ENCODE measurements at regions not wholly inside any gene's neighbourhood (a gene's known extent, or its start where the extent isn't known, plus 50 kb on each side); places are given as distances from the start of the nearest gene placed in this dataset.
"Not testable (repeated sequence)": the region's sequence is repeated elsewhere in the genome, so short reads cannot be mapped to it uniquely, and the experiment has no call there.

DNA sequence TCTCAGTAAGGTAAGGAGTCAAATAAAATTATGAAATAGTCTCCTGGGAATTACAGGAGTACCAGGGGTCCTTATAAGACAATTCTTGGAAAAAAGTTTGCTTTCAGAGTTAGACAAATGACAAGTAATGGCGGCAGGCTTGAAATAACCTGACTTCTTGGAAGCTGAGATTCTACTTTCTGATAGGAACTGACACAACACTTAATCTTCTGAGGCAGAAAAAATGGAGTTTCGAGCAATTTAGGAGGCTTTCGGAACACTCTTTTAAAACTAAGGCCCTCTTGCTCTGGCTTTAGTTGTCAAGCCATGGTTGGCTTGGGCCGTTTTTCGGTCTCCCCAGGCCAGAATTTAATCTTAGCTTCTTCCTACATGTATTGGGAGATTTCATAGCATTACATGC lies 260.0 kb downstream of the GATA3 start:
- DNase-seq, result no peak

DNA sequence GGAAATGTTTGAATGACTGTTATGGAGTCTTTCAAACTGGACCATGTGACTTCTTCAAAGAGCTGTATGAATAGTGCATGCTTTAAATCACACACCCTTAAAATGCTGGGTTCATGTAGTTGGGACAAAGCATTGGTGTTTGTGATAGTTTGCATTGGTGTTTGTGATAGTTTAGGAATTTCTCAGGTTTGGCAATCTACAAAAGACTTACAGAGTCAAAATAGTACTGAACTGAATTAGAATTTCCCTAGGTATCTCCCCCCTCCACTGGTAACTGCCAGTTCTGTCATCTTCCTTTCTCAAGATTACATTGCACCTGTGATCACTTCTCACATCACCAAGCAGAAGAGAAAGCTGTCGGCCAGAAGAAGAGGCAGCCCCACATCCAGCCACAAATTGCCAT lies 261.1 kb downstream of the GATA3 start:
- DNase-seq, result no peak

DNA sequence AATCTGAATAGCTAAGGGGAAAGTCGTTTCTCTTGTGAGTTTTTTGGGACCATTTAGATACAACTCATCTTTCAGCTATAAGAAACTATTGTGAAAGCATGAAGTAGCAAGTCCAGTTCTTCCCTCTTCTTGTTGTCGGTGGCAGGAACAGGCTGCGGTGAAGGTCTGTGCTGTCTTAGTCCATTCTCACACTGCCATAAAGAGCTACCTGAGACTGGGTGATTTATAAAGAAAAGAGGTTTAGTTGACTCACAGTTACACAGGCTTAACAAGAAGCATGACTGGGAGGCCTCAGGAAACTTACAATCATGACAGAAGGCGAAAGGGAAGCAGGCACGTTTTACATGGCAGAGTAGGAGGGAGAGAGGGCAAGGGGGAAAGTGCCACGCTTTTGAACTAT lies 261.8 kb downstream of the GATA3 start:
- no peak for DNase-seq

DNA sequence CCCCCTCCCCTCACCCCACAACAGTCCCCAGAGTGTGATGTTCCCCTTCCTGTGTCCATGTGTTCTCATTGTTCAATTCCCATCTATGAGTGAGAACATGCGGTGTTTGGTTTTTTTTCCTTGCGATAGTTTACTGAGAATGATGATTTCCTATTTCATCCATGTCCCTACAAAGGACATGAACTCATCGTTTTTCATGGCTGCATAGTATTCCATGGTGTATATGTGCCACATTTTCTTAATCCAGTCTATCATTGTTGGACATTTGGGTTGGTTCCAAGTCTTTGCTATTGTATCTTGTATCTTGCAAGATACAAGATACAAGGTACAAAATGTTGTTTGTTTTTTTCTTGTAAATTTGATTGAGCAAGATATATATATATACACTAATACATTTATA lies 263.9 kb downstream of the GATA3 start:
- DNase-seq, result not testable (repeated sequence)

DNA sequence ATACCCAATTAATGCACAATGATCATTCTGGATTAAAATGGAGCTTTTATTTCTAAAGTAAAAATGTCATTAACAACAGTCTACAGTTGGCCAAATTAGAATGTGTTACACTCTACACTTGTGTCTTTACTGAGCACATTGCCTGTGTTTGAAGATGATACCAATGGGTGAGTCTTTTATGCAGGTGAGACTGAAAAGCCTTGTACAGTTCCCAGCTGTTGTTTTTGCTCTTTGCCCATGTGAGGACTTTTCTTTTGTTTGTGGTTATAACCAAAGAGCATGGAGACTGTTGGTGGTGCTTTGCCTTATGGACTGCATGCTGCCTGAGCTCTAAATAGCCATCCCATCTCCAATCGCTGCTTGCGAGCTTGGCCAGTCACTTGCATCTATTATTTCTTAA lies 264.5 kb downstream of the GATA3 start:
- no peak for DNase-seq

- no peak for DNase-seq
Observed at GRCh38 chr10:8319704-8320103, 265.2 kb downstream of the GATA3 start.

- no peak for DNase-seq
Observed at GRCh38 chr10:8321990-8322389, 267.5 kb downstream of the GATA3 start.

DNA sequence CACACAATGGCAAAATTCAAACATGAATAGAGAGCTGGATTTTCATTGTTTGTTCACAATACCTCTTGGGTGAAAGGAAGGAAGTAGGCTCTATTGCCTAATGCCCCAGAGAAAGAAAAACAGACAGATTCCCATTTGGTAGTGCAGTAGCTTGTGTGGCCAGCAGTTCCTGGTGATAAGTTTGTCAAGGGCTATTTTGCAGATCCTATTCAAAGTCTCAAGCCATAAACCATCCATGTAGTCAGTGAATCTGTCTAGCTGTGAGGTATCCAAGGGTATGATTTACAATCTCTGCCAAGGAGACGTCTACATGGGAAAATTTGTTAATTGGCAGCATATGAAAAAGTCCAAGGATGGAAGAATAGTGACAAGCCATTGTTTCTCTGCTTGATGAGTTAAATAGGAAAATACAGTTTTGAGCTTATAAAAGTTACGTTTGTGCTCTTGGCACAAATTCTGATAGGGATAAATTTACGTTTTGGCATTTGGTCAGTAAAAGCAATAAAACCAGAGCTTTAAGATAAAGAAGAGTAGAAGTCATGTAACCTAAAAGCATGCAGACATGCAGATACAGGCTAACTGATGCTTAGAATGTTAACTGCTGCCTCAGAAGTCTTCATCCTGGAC lies 269.1 kb downstream of the GATA3 start:
- no peak for DNase-seq

DNA sequence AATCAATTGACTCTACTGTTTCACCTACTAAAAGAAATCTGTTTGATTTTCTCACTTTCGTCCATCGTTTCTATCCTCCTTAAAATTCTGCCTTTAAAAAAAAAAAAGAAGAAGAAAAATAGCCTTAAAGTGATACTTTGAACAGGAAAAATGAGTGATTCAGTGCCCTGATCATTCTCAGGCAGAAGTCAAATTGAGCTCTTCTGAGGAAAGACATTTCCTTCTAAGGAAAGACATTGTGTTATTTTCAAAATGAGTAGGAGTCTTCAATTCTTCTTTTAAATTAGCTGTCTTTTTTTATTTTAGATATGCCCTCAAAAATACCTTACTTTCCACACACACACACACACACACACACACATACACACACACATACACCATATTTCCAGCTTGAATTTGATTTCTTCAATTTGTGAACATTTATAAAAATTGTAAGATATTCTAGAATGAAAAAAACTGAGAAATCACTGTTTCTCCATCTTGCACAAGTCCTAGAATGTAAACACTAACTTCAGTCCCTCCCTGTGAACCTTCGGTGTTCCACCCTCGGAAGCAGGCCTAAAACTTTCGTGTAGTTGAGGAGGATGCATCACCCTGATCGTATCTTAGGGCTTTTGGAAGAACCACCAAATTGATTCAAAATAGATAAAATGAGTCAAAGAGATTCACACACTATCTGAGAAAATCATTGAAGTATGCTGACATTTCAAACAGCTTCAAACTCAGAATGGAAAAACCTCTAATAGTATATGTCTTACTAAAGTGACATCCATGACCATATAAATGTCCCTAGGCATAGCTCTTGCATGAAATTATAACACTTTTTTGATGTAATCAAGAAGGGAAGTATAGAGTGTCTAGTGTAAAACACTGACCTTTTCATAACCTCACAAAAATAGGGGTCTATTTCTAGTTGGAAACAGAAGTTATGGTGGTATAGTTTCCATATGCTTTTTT lies 270.8 kb downstream of the GATA3 start:
- DNase-seq, result peak; percentile 17

DNA sequence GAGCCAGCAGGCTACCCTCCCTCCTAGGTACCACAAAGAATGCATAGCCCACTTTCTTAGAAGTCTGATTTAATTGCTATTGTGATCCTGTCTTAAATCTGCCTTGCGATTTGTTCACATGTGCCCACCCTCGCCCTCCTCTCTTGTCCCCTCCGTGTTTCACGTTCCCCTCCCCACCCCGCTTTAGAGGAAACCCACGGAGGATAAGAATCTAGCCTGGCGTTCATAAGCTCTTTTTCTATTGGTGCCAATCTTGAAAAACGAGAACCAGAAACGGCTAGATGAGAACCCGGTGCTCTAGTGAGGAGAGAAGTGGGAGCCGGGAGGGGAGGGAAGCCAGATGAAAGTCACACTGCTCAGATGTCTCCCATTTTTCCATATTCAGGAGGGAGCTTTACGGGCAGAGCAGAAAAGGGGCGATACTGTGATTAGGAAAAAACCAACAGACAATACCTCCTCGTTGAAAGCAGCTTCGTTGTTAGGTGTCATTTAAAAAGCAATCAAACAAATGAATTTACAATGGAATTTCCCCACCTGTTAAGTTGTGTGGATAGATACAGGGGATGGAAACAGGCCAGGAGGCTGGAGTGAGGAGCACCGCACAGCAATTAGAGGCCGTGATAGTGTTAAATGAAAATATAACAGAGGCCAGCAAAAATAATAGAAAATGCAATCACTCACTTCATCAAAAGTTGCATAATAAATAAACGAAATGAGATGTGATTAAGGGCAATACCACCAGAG lies 272.1 kb downstream of the GATA3 start:
- DNase-seq, result no peak

DNA sequence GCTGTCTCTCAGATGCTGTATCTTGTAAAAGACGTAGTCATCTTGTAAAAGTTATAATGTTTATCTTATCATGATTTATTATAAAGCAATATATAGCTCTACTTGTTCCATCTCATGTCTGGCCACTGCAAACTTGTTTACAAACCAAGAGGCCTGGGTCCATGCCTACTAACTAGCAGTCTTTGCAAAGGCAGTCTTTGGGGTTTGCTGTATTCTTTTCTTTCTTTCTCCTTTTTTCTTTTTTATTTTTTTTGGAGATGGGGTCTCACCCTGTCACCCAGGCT lies 272.6 kb downstream of the GATA3 start:
- DNase-seq, result no peak

DNA sequence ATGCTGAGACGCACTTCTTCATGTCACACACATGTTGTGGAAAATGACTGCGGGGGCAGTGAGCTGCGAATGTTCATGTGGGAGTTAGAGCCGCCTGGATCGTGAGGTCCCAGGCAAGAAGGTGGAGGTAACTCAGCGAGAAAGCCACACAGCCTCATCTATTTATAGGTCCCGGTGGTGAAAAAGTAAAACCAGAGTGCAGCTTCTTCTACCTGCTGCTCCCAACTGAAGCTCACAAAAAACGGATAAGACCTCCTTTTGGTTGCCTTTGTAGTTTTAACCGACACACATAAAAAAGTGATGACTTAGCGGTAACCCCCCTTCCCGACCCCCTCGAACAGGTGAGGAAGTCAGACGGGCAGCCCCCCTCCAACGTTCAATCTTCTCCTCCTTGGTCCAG lies 276.9 kb downstream of the GATA3 start:
- DNase-seq, result peak; percentile 64

- DNase-seq, result peak; percentile 94
Observed at GRCh38 chr10:8331896-8332729, 277.6 kb downstream of the GATA3 start.

DNA sequence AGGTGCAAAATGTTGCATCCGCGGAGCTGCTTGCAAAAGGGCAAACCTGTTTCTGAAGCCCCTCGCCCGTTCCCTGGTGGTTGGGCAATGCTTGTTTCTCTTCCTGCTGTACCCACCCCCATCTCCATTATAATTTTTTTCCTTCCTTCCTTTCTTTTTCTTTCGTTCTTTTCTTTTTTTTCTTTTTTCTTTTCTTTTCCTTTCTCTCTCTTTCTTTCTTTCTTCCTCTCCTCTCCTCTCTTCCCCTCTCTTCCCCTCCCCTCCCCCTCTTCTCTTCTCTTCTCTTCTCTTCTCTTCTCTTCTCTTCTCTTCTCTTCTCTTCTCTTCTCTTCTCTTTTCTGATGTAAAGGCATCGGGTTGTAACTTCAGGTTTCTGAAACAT lies 278.2 kb downstream of the GATA3 start:
- no peak for DNase-seq

DNA sequence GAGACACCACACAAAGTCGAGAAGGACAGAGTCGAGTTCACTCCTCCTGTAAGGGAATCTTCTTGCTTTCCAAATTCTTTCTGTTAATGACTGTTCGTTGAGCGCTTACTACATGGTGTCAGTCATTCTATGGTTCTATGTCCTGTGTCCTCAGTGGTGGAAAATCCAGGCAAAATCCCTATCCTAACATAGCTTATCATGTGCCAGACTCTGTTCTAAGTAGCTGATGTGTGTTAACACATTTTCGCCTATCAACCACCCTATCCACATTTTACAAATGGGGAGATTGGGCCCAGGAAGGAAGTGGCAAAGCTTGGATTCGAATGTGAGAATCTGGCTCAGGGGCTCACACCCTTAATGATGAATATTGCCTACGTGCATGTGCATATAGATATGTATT lies 280.1 kb downstream of the GATA3 start:
- DNase-seq, result no peak

- no peak for DNase-seq
Observed at GRCh38 chr10:8336629-8337331, 282.3 kb downstream of the GATA3 start.

DNA sequence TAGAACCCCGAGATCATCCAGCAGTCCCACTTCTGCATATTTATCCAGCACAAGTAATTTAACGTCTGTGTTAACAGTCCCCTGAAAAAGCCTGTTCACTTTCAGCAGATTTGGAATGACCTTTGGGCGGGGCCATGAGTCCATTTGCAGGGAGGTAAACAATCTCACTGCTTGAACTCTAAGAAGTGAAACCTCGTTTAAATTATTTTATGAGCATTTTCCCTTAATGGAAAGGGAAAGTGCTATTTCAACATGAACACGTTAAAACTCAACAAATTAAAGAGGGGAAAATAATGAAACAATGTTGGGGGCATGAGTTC lies 282.8 kb downstream of the GATA3 start:
- DNase-seq, result no peak

GRCh38 chr10:8338177-8338766 lies 283.8 kb downstream of the GATA3 start:
- DNase-seq, result no peak

DNA sequence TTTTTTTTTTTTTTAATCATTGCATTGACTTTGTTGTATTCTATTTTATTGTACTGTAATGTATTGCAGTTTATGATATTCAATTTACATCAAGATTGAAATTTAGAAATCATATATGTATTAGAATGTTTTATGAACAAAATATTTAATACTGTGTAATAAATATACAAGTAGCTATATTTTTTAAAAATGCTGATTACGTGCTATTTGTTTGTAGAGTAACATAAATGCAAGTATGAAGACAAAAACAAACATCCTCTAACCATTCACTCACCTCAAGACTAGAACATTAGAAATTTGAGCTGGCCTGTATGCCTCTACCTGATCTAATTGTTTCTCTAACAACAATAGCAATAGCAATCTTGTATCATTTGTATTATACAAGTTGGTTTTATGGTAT lies 290.3 kb downstream of the GATA3 start:
- DNase-seq, result no peak

GRCh38 chr10:8346861-8347260 lies 292.4 kb downstream of the GATA3 start:
- DNase-seq, result no peak

GRCh38 chr10:8347614-8348013 lies 293.1 kb downstream of the GATA3 start:
- DNase-seq, result not testable (repeated sequence)

DNA sequence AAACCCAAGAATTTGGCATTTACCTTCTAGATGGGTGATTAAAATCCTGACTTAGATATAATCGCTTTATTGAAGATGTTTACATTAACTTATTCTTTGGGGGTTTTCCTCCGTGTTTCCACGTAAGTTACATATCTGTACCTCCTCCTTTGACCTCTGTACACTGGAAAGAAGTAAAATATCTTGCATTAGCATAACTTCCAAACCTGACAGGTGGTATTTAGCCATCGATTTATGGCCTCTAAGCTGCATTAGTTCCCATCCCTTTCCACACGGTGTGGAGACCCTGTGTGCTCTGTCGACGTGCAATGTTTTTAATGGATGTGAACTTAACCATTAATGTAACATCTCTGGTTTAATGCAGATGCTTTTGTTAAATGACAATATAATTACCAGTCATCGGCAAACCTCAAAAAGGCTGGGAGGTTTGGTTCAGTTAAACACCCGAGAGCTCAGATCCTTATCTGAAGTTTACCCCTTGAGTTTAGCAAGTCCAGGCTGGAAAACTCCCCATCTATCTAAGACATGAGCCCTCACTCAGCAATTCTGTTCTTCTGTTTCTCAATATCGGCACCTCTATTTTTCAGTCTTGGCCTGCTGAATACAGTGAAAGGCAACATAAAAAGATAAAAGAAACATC lies 295.2 kb downstream of the GATA3 start:
- DNase-seq, result no peak

All from CD4-positive, alpha-beta T cell treated with Interleukin-12 subunit alpha and Interleukin-12 subunit beta, for 1 hour (primary cell).